HG03025 (cell line): ENCODE measurements at regions not wholly inside any gene's neighbourhood (a gene's known extent, or its start where the extent isn't known, plus 50 kb on each side); places are given as distances from the start of the nearest gene placed in this dataset.

Experiments
- ATAC-seq: cut with Tn5 transposase; IDR thresholded peaks from one replicate; pipeline ENCODE4 v1.9.1; 2021; ENCODE audit warnings: mild to moderate bottlenecking, moderate library complexity; ENCODE audit not compliant: unreplicated experiment, low FRiP score

DNA sequence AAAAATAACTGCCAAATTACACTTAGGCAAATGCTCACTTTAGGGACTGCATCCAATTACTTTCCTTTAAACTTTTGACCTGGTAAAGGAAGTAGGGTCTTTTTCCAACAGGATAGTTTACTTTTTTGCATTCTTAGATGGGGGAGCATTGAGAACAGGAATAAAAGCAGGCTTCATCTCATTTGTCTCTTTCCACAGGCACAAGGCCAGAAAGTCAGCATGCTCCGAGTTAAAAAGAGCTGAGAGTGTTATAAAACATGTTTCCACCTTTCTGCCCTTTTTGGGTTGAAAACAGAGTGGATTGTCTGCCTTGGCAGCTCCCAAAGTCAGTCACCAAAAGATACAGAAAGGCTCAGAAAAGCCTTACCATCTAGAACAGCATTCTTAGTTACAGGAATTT, 404.9 kb upstream of the ALCAM start:
- no peak for ATAC-seq

DNA sequence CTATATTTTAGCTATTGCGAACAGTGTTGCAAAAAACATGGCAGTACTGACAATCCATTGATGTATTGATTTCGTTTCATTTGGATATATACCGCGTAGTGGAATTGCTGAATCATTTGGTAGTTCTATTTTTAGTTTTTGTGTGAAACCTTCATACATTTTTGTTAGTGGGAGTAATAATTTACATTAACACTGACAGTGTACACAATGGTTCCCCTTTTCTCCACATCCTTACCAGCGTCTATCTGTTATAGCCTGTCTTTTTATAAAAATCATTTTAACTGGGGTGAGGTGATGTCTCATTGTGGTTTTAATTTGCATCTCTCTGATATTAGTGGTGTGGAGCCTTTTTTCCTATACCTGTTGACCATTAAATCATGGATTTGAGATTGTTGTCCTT, 392.4 kb upstream of the ALCAM start:
- ATAC-seq = no peak

DNA sequence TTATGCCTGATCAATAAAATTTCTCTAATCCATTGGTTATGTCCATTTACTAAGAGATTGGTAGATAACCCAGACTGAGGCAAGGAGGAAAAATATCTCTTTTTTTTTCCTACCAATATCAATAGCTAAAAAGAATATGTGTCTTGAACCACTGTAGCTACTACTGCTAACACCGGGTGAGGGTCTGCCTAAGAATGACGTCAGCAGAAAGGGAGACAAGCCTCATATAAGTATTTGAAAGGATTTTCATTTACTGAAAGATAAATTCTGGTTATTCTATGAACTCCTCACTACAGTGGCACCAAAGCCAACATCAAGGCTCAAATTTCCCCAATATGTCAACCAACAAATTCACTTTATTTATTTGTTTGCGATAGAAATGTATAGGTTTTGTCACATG, 389.0 kb upstream of the ALCAM start:
- no peak for ATAC-seq

DNA sequence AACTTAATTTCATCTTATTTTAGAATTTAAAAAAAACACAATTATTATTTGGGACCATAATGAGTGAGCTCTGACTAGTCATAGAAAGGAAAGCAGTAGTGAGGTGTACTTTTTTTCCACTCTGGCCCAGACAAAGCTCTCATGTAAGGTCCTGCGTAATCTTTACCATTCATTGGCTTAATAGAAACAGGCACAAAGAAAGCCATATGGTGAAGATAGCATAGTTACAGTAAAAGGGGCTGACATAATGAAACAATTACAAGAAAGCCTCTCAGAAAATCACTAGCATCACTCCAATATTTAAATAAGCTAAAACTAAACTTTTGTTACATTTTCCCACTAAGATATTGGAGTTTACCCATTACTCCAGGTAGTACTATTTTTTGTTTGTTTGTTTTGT, 384.6 kb upstream of the ALCAM start:
- ATAC-seq = no peak

DNA sequence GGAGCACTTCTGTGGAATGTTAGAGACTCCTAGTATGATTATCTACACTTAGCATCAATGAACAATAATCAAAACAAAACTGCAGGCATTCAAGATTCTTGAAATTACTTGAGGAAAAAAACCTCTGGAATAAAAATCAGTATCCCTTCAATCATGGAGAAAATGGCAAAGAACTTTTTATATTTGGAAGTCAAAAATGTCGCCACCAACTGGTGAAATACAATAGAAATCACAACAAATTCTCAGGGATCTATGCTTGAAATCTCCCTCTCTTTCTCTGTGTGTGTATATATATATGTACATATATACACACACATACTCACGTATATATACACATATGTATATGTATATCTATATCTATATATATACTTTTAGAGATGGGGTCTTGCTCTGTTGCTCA, 378.9 kb upstream of the ALCAM start:
- no peak for ATAC-seq

DNA sequence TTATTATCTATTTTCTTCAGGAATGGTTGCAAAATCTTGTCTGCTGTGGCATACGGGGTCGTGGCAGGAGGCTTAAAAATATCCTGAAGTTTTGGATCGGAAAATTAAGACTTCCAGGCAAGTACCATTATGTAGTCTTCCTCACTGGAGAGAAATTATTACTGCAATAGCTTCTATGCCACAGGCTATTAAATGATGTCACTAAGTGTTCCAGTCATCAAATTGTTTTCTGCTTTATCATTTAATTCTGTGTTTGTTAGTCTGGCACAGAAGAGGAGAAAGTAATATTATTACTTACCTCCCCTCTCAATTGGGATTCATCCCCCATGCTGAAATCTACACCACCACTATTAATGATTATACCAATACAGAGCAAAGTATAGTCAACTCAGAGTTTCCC, 378.2 kb upstream of the ALCAM start:
- ATAC-seq = no peak

DNA sequence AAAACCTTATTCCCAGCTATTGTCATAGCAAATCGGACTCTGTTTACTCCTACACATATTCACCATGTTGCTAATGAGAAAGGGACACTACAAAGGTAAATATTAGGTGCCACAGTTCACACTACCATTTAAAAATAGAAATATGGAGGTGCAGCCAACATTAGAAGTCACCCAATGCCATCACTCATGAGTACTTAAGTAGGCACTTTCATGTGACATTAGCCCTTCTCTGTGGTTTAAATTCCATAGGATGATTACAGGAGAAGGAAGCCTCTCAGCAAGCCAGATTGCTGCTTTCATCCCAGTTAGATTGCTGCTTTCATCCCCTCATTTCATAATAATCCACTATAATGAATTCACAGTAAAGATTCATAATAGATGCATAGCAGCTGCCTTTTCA, 376.8 kb upstream of the ALCAM start:
- ATAC-seq = no peak

DNA sequence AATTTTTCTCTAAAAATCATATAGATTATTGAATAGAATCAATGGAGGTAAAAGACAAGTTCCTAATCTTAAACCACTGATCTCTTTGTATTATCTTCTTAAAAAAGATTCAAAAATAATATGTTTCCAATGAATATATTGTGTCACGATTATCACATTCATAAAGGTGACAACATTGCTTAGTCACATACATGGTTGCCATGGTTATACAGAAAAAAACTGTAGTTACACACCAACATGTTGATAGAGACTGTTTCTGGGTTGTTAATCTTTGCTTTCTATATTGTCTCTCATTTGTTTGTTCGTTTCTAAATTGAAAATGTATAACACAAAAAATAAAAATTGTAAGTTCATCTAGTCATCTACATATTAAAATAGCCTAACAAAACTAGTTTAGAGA, 376.0 kb upstream of the ALCAM start:
- no peak for ATAC-seq

DNA sequence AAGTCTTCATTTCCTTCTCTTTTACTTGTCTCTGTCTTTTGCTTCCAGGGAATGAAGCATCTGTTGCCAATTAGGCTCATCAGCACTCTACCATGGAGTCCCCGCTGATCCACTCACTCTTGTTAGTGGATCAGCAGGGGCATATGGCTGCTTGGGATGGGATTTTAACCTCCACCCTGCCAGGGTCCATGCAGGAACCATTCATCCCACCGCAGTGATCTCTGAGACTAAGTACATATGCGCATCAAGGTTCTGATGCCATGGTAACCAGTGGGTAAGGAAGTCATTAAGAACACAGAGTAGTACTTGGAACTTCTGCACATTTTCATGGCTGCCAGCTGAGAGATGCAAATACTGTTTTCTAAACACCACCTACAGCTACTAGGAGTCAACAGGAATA, 374.0 kb upstream of the ALCAM start:
- no peak for ATAC-seq

DNA sequence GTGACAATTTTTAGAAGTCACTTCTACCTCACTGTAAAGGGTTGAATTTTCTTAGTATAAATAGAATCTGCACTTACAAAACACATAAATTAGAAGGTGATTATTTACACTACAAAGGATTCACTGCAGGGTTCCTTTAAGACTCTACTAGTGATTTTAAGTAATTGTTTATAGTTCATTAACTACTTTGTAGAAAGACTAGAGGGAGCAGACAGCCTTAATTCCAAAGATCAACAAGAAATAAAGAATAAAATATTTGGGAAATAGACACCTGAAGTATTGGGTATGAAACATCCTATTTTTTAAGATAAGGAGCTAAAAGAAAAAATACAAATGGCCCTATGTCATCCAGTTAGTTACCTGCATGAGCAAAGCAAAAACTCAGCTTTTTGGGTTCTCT, 360.5 kb upstream of the ALCAM start:
- no peak for ATAC-seq

DNA sequence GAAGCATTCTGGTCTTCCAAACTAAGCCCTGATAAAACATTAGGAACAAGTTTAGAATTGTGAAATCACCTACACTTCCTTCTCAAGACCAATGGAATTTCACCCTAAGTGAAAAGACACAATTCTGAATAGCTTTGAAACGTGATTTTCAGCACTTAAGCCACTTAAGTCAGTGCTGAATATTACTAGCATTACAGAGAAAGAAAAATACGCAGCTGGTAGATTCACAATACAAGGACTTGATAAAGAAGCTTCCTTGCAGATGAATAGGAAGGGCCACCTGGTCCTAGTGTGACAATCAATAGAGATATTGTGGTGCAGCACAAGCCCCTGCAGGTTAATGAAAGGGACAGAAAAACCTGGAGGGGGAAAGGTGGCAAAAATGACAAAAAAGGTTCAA, 353.1 kb upstream of the ALCAM start:
- ATAC-seq = no peak

DNA sequence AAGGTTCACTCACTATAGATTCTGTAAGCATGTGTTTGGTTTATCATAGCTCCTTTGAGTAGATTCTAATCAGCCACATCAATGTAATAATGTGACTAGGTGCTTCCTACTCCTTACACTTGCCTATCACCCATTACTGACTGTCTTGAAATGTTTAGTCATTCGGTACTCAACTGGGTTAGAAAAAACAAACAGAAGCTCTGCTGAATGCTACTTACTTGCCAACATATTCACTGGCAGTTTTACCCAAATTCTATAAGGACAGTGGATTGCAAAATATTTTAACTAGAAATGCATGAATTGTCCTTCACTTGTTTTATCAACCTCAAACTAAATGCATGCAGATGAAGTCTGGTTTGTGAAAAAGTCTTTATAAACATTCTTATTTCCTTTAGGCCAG, 352.1 kb upstream of the ALCAM start:
- ATAC-seq = no peak

DNA sequence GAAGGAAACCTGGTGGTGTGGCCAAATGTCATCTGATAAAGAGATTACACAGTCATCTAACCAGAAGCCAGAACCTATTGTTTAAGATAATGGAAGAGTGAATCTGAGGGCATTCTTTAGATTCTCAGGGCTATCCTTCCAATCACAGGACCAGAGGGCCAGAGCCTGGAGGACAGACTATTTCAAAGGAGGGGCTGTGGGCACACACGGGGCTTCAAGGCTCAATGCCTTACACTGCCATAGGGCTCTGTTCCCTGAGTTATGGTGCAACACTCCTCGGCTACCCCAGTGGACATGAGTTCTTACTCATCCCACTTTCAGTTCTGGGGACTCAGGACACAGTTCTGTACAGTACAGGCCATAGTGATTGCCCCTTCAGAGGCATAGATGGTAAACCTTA, 343.9 kb upstream of the ALCAM start:
- no peak for ATAC-seq

DNA sequence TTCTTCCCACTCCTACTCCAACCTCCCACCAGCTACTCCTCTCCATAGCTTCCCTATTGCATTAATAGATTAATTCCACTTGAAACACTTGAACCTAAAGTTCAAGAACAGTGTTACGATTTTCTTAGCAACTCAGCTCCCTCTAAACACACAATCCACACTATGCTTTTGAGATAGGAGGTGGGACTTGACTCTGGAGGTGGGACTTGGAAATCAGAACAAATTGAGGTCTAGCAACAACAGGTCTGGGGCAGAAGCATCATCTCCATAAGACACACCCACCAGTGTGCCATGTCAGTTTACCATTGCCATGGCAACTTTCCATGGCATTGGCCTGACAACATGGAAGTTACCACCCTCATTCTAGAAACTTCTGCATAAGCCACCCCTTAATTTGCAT, 336.5 kb upstream of the ALCAM start:
- no peak for ATAC-seq

DNA sequence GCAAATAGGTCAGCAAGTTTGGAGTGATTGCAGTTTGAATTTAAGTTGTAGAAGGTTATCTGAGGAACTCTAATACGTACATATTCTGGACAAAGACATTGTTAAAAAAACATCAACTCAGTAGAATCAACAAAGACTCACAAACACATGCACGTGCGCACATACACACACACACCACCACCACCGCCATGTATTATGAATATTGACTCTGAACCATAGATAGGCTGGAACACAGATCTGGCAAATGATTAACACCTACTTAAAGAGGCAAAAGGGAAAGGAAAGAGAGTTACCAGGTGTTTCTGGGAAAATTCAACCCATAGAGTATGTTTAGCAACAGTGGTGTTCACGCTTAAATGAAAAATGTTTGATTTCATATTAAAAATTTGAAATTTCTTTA, 334.2 kb upstream of the ALCAM start:
- no peak for ATAC-seq

DNA sequence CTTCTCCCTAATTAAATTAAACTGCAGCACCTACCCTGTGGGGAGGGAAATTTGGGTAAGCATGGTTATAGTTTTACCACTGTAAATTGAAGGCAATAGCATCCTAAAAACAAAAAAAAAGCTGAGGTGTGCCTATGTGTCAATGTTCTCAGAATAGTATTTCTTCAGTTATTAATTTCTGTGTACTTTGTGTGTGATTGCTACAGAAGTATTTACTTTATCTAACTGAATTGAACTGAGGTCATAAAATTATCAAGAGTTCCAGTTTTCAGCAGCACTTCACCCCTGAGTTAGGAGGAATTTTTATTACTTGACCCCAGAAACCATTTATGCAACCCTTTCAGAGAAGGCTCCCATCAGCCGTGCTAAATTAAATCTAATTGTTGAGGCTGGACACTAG, 333.6 kb upstream of the ALCAM start:
- ATAC-seq = no peak

DNA sequence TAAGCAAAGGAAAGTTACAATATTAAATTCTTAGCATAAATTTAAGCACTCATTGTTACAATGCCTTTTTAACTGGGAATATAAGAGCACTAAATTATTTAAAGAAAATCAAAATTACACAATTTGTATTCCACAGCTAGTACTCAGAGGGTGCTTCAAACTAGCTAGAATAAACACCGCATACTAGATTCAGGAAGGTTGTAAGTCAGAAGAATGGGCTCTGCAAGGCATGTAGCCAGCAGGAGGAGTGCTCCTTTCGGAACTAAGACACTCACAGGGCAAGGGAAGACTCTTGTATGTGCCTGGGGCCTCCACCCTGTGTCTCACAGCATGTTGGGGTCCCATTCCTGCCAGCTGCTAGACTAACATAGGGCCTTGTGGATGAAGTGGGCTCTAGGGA, 327.7 kb upstream of the ALCAM start:
- ATAC-seq = no peak

DNA sequence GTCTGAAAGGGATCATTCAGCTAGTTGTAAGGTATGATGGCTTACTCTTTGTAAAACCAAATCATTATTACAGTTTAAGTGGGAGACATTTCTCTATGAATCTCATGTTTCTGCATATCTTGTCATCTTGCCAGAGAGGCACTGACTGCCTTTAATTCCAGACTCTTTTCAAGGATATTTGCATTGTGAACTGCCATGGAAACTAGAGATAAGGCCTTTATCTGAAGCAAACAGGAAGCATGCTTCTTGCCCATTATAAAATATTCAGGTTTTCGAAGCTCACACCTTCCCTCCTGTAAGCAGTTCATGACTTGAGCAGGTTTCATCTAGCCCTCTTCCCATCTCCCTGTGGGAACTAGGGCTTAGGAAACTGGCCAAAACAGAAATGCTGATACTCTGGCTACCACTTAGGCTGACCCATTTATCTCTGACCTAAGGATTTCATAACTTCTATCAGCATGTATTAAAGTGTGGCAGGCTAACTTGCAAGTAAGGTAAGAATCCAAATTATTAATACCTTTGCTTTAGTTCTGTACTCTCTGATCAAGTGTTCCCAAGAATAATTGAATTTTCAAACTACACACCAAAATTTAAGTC, 326.6 kb upstream of the ALCAM start:
- no peak for ATAC-seq

DNA sequence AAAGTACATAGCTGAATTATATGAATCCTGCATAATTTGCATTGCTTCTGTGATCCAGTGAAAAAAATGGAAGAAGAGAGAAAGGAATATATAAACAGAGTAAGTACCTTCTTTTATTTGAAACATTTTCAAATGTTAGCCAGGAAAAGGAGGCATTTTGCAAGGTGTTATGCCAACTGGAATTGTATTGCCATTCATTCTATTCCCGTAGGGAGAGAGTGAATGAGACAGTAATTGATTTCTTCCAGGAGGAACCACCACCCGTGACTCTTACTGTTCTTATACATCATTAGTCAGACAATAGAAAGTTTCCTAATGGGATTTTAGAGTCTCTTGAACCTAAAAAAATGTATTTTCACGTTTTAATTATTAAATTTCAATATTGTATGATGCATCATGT, 324.1 kb upstream of the ALCAM start:
- ATAC-seq = no peak

DNA sequence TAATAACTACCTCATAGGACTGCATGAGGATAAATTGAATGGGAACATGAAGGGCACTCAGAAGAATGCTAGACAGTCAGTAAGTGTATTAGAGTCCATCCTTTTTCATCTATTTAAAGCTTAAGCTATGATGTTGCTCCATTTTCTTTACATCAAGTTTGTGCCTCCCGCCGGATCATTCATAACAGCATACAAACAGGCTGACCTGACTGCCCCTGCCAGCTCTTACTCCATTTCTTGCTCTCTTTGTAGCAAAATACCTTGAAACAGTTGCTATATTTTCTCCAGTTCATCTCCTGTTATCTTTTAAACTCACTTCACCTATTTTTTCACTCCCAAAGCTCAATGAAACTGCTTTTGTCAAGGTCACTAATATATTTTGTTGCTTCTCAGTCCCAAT, 315.6 kb upstream of the ALCAM start:
- no peak for ATAC-seq

DNA sequence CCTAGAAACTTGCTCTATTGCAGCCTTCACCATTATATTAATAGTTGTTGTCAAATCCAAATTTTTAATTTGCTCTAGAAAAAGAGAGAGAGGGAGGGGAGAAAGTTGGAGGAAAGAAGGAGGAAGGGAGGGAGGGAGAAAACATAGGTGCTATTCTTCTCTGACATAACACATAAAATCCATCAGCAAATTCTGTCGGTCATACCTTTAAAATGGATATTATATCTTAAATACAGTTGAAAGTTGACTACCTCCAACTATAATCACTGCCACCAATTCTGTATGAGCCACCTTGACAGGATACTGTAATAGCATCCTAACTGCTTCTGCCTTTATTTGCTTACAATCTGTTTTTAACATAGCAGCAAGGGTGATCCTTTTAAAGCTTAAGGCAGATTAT, 314.7 kb upstream of the ALCAM start:
- no peak for ATAC-seq

DNA sequence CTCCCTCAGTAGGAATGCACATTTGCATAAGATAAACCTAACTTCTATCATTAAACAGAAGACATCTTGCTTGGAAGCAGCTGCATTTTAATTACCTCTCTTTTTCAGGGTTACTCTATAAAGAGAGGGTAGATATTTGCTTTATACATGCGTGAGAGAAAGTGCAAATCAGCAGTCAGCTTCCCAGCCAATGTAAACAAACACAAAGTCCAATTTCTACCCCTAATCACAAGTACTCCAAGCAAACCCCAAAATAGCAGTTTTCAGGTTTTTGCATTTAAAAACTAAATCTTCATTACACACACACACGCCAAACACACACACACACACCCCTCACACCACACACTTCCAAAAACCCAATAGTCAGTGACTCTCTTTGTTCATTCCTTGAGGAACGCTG, 303.9 kb upstream of the ALCAM start:
- no peak for ATAC-seq
